ENCODE measurements at regions not wholly inside any gene's neighbourhood (a gene's known extent, or its start where the extent isn't known, plus 50 kb on each side); places are given as distances from the start of the nearest gene placed in this dataset.

GRCh38 chr10:120075349-120075748 lies 182.8 kb downstream of the SEC23IP start:
- H3K4me1 ChIP-seq (ENCODE audit: control insufficient read depth in 2 of 2, insufficient read depth in 1 of 2, low read depth in 1 of 2, low read length in 2 of 2) = peaks cover 0 to 2% of the 10 kb centered on the region in 2 donors
- H3K14ac ChIP-seq (ENCODE audit: low read length) = no peak overlapping the region
- H3K4ac ChIP-seq (ENCODE audit: low read length) = no peak overlapping the region
- H3K27ac ChIP-seq (replicated peaks; ENCODE audit: low read length) = no peak overlapping the region
- no peak overlapping the region for H3K23ac ChIP-seq (ENCODE audit: low read depth, low read length, poor library complexity)
- no peak overlapping the region for H2BK12ac ChIP-seq (ENCODE audit: low read length)
- no peak overlapping the region for H2BK5ac ChIP-seq (ENCODE audit: low read length)
- no peak overlapping the region for H2AFZ ChIP-seq (ENCODE audit: low read length)
- no peak overlapping the region for H4K8ac ChIP-seq (ENCODE audit: low read depth, low read length)
- H4K91ac ChIP-seq (ENCODE audit: low read depth, low read length, poor library complexity) = no peak overlapping the region
- H3K4me2 ChIP-seq (ENCODE audit: insufficient read depth, low read length, poor library complexity, severe bottlenecking) = no peak overlapping the region
- H3K79me1 ChIP-seq (ENCODE audit: low read depth, low read length) = no peaks in the 10 kb centered on the region
- H3K36me3 ChIP-seq (replicated peaks in 1 of 2; ENCODE audit: control insufficient read depth in 2 of 2, insufficient read depth in 2 of 2, low read length in 2 of 2) = no peaks in the 10 kb centered on the region
- no peak overlapping the region for H2BK120ac ChIP-seq (ENCODE audit: low read depth, low read length)
- no peak overlapping the region for H2AK5ac ChIP-seq (ENCODE audit: low read depth, low read length)
- no peak overlapping the region for H3K18ac ChIP-seq (ENCODE audit: low read length)
- no peak overlapping the region for H2BK15ac ChIP-seq (ENCODE audit: low read length)
- H3K4me3 ChIP-seq (ENCODE audit: low read length in 2 of 2) = no peak overlapping the region
- no peak overlapping the region for H3K9ac ChIP-seq (ENCODE audit: low read depth, low read length, poor library complexity)
- whole genome bisulfite sequencing, 2 donors (ENCODE audit: extremely low coverage in 2 of 2, insufficient read length in 2 of 2, insufficient replicate concordance in 1 of 2) = no CpG with 5 or more reads among the region's 5 CpGs
- peaks cover 0 to 7% of the 10 kb centered on the region in 2 donors for H3K9me3 ChIP-seq (replicated peaks in 1 of 2; ENCODE audit: control insufficient read depth in 2 of 2, insufficient read depth in 1 of 2, low read depth in 1 of 2, low read length in 2 of 2)
- H3K27me3 ChIP-seq (ENCODE audit: control insufficient read depth in 3 of 3, insufficient read depth in 3 of 3, low read depth in 1 of 3, low read length in 3 of 3) = peaks cover 0 to 17% (median 0%) of the 10 kb centered on the region in 3 experiments
- no peak for DNase-seq (ENCODE audit: low spot score)

DNA sequence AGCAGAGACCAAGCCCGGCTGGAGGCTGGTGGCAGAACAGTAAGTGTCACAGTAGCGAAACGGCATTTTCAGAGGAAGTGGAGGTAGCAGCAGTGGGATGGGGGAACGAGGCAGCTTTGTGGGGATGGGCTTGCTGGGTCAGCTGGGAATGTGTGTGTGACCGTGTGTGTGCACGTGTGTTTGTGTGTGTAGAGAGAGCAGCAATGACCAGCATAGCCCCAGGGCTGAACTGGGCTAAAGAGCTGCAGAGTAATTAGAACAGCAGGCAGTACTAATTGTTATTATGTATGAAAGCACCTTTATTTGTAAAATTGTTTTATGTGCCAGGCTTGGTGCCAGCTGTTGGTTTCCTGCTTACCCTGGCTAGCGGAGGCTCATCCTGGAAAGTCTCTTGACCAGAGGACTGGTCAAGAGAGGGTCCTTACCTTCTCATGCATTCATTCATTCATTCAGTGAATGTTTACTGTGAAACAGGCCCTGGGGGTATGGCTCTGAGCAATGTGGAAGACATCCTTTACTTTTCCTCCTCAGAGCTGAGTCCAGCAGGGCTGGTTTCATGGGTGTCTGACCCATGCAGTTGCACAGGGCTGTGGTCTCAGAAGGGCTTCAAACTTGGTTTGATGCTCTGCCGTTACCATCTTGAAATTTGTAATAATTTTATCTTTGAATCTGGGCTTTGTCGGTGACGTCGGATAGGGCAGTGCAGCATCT lies 184.6 kb downstream of the SEC23IP start:
- Histone ChIP-seq H3K36me3 (replicated peaks in 1 of 2; ENCODE audit: control insufficient read depth in 2 of 2, insufficient read depth in 2 of 2, low read length in 2 of 2) (no peaks in the 10 kb centered on the region), H2AFZ (ENCODE audit: low read length) (no peak overlapping the region), H2BK15ac (ENCODE audit: low read length) (no peak overlapping the region), H2BK12ac (ENCODE audit: low read length) (no peak overlapping the region), H3K23ac (ENCODE audit: low read depth, low read length, poor library complexity) (no peak overlapping the region), H3K4ac (ENCODE audit: low read length) (no peak overlapping the region), H4K91ac (ENCODE audit: low read depth, low read length, poor library complexity) (peak overlapping the region; percentile 11), H4K8ac (ENCODE audit: low read depth, low read length) (no peak overlapping the region), H3K14ac (ENCODE audit: low read length) (no peak overlapping the region), H3K9ac (ENCODE audit: low read depth, low read length, poor library complexity) (no peak overlapping the region), H2AK5ac (ENCODE audit: low read depth, low read length) (no peak overlapping the region), H2BK5ac (ENCODE audit: low read length) (no peak overlapping the region), H3K4me2 (ENCODE audit: insufficient read depth, low read length, poor library complexity, severe bottlenecking) (no peak overlapping the region), H3K4me1 (ENCODE audit: control insufficient read depth in 2 of 2, insufficient read depth in 1 of 2, low read depth in 1 of 2, low read length in 2 of 2) (peaks cover 0 to 2% of the 10 kb centered on the region in 2 donors), H2BK120ac (ENCODE audit: low read depth, low read length) (no peak overlapping the region), H3K27ac (replicated peaks; ENCODE audit: low read length) (no peak overlapping the region), H3K4me3 (ENCODE audit: low read length in 2 of 2) (peak overlapping the region in 1 of 2 donors; percentile 24), H3K79me1 (ENCODE audit: low read depth, low read length) (no peaks in the 10 kb centered on the region), H3K18ac (ENCODE audit: low read length) (no peak overlapping the region), H3K27me3 (ENCODE audit: control insufficient read depth in 3 of 3, insufficient read depth in 3 of 3, low read depth in 1 of 3, low read length in 3 of 3) (peaks cover 0 to 17% (median 0%) of the 10 kb centered on the region in 3 experiments), H3K9me3 (replicated peaks in 1 of 2; ENCODE audit: control insufficient read depth in 2 of 2, insufficient read depth in 1 of 2, low read depth in 1 of 2, low read length in 2 of 2) (peaks cover 0 to 5% of the 10 kb centered on the region in 2 donors)
- no CpG with 5 or more reads among the region's 11 CpGs for WGBS, 2 donors (ENCODE audit: extremely low coverage in 2 of 2, insufficient read length in 2 of 2, insufficient replicate concordance in 1 of 2)
- DNase-seq (ENCODE audit: low spot score) = no peak

GRCh38 chr10:120077707-120078492 lies 185.4 kb downstream of the SEC23IP start:
- Histone ChIP-seq H3K23ac (ENCODE audit: low read depth, low read length, poor library complexity) (no peak overlapping the region), H2AK5ac (ENCODE audit: low read depth, low read length) (no peak overlapping the region), H3K4me1 (ENCODE audit: control insufficient read depth in 2 of 2, insufficient read depth in 1 of 2, low read depth in 1 of 2, low read length in 2 of 2) (peaks cover 0 to 2% of the 10 kb centered on the region in 2 donors), H2BK120ac (ENCODE audit: low read depth, low read length) (no peak overlapping the region), H3K36me3 (replicated peaks in 1 of 2; ENCODE audit: control insufficient read depth in 2 of 2, insufficient read depth in 2 of 2, low read length in 2 of 2) (no peaks in the 10 kb centered on the region), H3K4ac (ENCODE audit: low read length) (no peak overlapping the region), H3K9ac (ENCODE audit: low read depth, low read length, poor library complexity) (no peak overlapping the region), H2BK15ac (ENCODE audit: low read length) (no peak overlapping the region), H3K18ac (ENCODE audit: low read length) (peak overlapping the region; percentile 21), H4K91ac (ENCODE audit: low read depth, low read length, poor library complexity) (no peak overlapping the region), H2BK12ac (ENCODE audit: low read length) (no peak overlapping the region), H3K14ac (ENCODE audit: low read length) (no peak overlapping the region), H3K79me1 (ENCODE audit: low read depth, low read length) (no peaks in the 10 kb centered on the region), H3K27ac (replicated peaks; ENCODE audit: low read length) (no peak overlapping the region), H2BK5ac (ENCODE audit: low read length) (no peak overlapping the region), H3K4me2 (ENCODE audit: insufficient read depth, low read length, poor library complexity, severe bottlenecking) (no peak overlapping the region), H2AFZ (ENCODE audit: low read length) (peak overlapping the region; percentile 32), H4K8ac (ENCODE audit: low read depth, low read length) (no peak overlapping the region), H3K9me3 (replicated peaks in 1 of 2; ENCODE audit: control insufficient read depth in 2 of 2, insufficient read depth in 1 of 2, low read depth in 1 of 2, low read length in 2 of 2) (no peaks in the 10 kb centered on the region), H3K4me3 (ENCODE audit: low read length in 2 of 2) (no peak overlapping the region), H3K27me3 (ENCODE audit: control insufficient read depth in 3 of 3, insufficient read depth in 3 of 3, low read depth in 1 of 3, low read length in 3 of 3) (peaks cover 0 to 17% (median 0%) of the 10 kb centered on the region in 3 experiments)
- no peak for DNase-seq (ENCODE audit: low spot score)
- no CpG with 5 or more reads among the region's 14 CpGs for WGBS, 2 donors (ENCODE audit: extremely low coverage in 2 of 2, insufficient read length in 2 of 2, insufficient replicate concordance in 1 of 2)

DNA sequence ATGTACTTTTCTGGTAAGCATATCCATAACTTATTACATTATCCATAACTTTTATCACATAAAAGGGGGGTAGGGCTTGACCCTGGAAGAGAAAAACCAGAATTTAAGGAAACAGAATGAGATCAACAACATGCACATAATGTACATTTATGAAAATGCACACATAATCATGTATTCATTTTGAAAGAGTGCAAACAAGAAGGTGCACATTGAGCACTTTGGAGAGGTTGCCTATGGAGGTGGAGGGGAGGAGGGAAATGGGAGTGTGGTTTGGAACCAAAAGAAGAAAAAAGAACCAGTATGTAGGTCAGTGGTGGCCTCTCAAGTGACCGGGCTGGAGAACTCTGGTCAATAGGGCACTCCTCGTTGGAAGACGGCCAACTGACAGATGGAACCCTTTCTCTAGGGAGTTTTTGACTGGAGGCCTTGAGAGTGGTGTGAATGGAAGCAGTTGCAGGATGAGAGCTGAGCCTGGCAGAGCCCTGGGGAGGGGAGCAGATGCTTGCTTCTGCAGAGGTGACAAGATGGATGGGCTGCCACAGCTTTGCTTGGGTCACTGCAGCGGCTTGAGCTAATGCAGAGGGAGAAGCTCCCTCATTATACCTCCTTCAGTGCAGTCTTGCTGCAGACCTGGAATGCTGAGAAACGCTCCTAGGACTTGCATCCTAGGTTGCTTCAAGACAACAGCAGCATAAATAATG lies 192.7 kb downstream of the SEC23IP start:
- Histone ChIP-seq H3K27me3 (ENCODE audit: control insufficient read depth in 3 of 3, insufficient read depth in 3 of 3, low read depth in 1 of 3, low read length in 3 of 3) (no peaks in the 10 kb centered on the region), H3K36me3 (replicated peaks in 1 of 2; ENCODE audit: control insufficient read depth in 2 of 2, insufficient read depth in 2 of 2, low read length in 2 of 2) (no peaks in the 10 kb centered on the region), H3K9me3 (replicated peaks in 1 of 2; ENCODE audit: control insufficient read depth in 2 of 2, insufficient read depth in 1 of 2, low read depth in 1 of 2, low read length in 2 of 2) (peaks cover 0 to 4% of the 10 kb centered on the region in 2 donors), H2AFZ (ENCODE audit: low read length) (no peak overlapping the region), H3K9ac (ENCODE audit: low read depth, low read length, poor library complexity) (no peak overlapping the region), H3K27ac (replicated peaks; ENCODE audit: low read length) (no peak overlapping the region), H4K91ac (ENCODE audit: low read depth, low read length, poor library complexity) (no peak overlapping the region), H3K4ac (ENCODE audit: low read length) (no peak overlapping the region), H3K4me1 (ENCODE audit: control insufficient read depth in 2 of 2, insufficient read depth in 1 of 2, low read depth in 1 of 2, low read length in 2 of 2) (no peaks in the 10 kb centered on the region), H3K4me3 (ENCODE audit: low read length in 2 of 2) (no peak overlapping the region), H3K18ac (ENCODE audit: low read length) (no peak overlapping the region), H3K79me1 (ENCODE audit: low read depth, low read length) (no peaks in the 10 kb centered on the region), H2BK12ac (ENCODE audit: low read length) (no peak overlapping the region), H2BK120ac (ENCODE audit: low read depth, low read length) (no peak overlapping the region), H2AK5ac (ENCODE audit: low read depth, low read length) (no peak overlapping the region), H3K14ac (ENCODE audit: low read length) (no peak overlapping the region), H4K8ac (ENCODE audit: low read depth, low read length) (no peak overlapping the region), H3K23ac (ENCODE audit: low read depth, low read length, poor library complexity) (no peak overlapping the region), H3K4me2 (ENCODE audit: insufficient read depth, low read length, poor library complexity, severe bottlenecking) (no peak overlapping the region), H2BK15ac (ENCODE audit: low read length) (no peak overlapping the region), H2BK5ac (ENCODE audit: low read length) (no peak overlapping the region)
- DNase-seq (ENCODE audit: low spot score) = no peak
- WGBS, 2 donors (ENCODE audit: extremely low coverage in 2 of 2, insufficient read length in 2 of 2, insufficient replicate concordance in 1 of 2) = no CpG with 5 or more reads among the region's 5 CpGs
